GM13976 (cell line): ENCODE measurements at regions not wholly inside any gene's neighbourhood (a gene's known extent, or its start where the extent isn't known, plus 50 kb on each side); places are given as distances from the start of the nearest gene placed in this dataset.

Experiments used
- DNase-seq: peaks from one replicate; pipeline ENCODE4 v3.0.0; 2012; ENCODE audit warnings: low spot score
- CTCF ChIP-seq: IDR thresholded peaks from 2 replicates; pipeline ENCODE4 v1.5.1; 2012; ENCODE audit warnings: borderline replicate concordance, mild to moderate bottlenecking; ENCODE audit not compliant: insufficient read depth; ENCODE audit errors: extremely low read depth, missing control alignments, control extremely low read depth
- in situ Hi-C: fragments of 300-500 bp; cut with MboI; formaldehyde crosslinking; loops from one replicate; pipeline ENCODE4 v1.12.0; 2022; ENCODE audit warnings: low sequenced_read_pairs, mixed read lengths, inconsistent platforms; ENCODE audit not compliant: unreplicated experiment

- TF ChIP-seq CTCF, result no peak
- in situ Hi-C loops, result no loop called here
- DNase-seq, result no peak
Measured at GRCh38 chr4:147423229-147423628, 57.7 kb upstream of the EDNRA start.

DNA sequence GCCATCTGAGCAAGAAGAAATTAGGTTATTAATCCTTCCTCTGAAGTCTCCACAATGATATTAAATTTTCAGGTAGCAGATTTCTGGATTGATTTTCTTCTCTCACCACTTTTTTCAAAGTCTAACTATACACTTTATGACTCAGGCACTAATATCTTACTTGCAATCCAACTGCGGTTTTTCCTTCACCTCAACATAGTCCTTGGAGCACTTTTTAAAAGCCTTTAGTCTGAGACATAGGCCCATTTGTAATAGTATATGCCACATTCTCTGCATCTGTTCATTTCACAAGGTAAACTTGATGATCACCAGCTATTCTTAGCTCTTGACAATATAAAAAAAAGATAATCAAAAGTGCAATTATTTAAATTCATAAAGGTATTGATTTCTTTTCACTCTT, 55.9 kb upstream of the EDNRA start:
- no peak for DNase-seq
- no peak for TF ChIP-seq CTCF
- in situ Hi-C loops, result no loop called here

DNA sequence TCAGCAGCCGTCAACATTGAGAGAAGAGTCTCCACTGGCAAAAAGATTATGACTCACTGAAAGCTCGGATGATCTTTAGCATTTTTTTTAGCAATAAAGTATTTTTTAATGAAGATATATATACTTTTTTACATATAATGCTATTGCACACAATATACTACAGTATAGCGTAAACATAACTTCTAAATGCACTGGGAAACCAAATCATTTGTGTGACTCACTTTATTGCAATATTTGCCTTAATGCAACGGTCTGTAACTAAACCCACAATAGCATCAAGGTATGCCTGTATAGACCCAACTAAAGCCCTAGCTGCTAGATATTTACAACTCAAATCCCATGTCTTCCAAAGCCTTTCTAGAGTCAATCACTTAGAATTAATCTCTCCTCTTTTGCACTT, 52.3 kb upstream of the EDNRA start:
- in situ Hi-C loops, result no loop called here
- TF ChIP-seq CTCF, result no peak
- DNase-seq, result no peak

DNA sequence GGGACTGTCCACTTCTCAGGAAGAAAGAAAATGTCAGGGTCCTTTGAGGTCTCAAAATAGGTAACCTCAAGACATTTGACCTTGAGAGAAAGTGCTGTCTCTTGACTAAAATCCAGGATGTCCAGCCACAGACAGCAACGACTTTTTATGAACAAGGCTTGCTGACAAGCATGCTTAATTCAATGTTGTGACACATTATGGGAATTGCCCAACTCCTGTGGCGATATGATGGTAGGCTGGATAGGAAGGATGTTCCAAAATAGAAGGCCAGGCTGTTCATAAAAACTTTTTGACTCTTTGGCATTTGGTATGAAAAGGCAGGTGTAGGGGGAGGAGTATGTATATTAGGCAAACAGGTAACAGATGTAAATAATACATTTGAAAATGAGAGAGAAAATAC, 50.8 kb upstream of the EDNRA start:
- no peak for DNase-seq
- in situ Hi-C loops, result no loop called here
- TF ChIP-seq CTCF, result no peak
